Epithelial cell of prostate (primary cell): ENCODE measurements at regions not wholly inside any gene's neighbourhood (a gene's known extent, or its start where the extent isn't known, plus 50 kb on each side); places are given as distances from the start of the nearest gene placed in this dataset.

Experiments used
- DNase-seq: peaks from one replicate; pipeline ENCODE4 v3.0.0-alpha.2; 2011; ENCODE audit warnings: low read depth, low spot score
- H3K27ac ChIP-seq: fragments of 450-650 bp; 2 replicates; pipeline ENCODE4 v1.5.1; 2017; ENCODE audit warnings: mild to moderate bottlenecking

GRCh38 chr18:75530566-75531211, 103.2 kb upstream of the SMIM21 start:
- DNase-seq, result no peak
- no peak overlapping the region for H3K27ac ChIP-seq

GRCh38 chr18:75530118-75530517, 102.6 kb upstream of the SMIM21 start:
- no peak for DNase-seq
- no peak overlapping the region for H3K27ac ChIP-seq

GRCh38 chr18:75529394-75529793, 101.9 kb upstream of the SMIM21 start:
- no peak for DNase-seq
- H3K27ac ChIP-seq, result no peak overlapping the region

GRCh38 chr18:75527848-75528685, 100.6 kb upstream of the SMIM21 start:
- no peak overlapping the region for H3K27ac ChIP-seq
- no peak for DNase-seq

- DNase-seq, result no peak
- no peak overlapping the region for H3K27ac ChIP-seq
These were observed 98.5 kb upstream of the SMIM21 start for GRCh38 chr18:75526038-75526437.

- DNase-seq, result no peak
- H3K27ac ChIP-seq, result no peak overlapping the region
These were observed 97.8 kb upstream of the SMIM21 start for GRCh38 chr18:75525331-75525730.

GRCh38 chr18:75524841-75525240, 97.3 kb upstream of the SMIM21 start:
- no peak for DNase-seq

GRCh38 chr18:75524181-75524580, 96.7 kb upstream of the SMIM21 start:
- no peak overlapping the region for H3K27ac ChIP-seq
- no peak for DNase-seq

More at GRCh38 chr18:75524841-75525240, 97.3 kb upstream of the SMIM21 start:
- no peak overlapping the region for H3K27ac ChIP-seq

GRCh38 chr18:75521816-75522215, 94.3 kb upstream of the SMIM21 start:
- H3K27ac ChIP-seq, result no peak overlapping the region
- DNase-seq, result no peak

GRCh38 chr18:75518007-75518406, 90.5 kb upstream of the SMIM21 start:
- no peak for DNase-seq
- no peak overlapping the region for H3K27ac ChIP-seq

- no peak overlapping the region for H3K27ac ChIP-seq
- DNase-seq, result no peak
These were observed 89.8 kb upstream of the SMIM21 start for GRCh38 chr18:75517286-75517685.

GRCh38 chr18:75507636-75508035, 80.1 kb upstream of the SMIM21 start:
- DNase-seq, result no peak
- no peak overlapping the region for H3K27ac ChIP-seq

GRCh38 chr18:75506913-75507312, 79.4 kb upstream of the SMIM21 start:
- DNase-seq, result no peak
- no peak overlapping the region for H3K27ac ChIP-seq

- no peak for DNase-seq
- H3K27ac ChIP-seq, result no peak overlapping the region
These were observed 77.0 kb upstream of the SMIM21 start for GRCh38 chr18:75504469-75504868.

GRCh38 chr18:75503615-75504014, 76.1 kb upstream of the SMIM21 start:
- DNase-seq, result no peak
- no peak overlapping the region for H3K27ac ChIP-seq

GRCh38 chr18:75502286-75502685, 74.8 kb upstream of the SMIM21 start:
- DNase-seq, result no peak
- no peak overlapping the region for H3K27ac ChIP-seq

GRCh38 chr18:75500545-75500944, 73.0 kb upstream of the SMIM21 start:
- H3K27ac ChIP-seq, result no peak overlapping the region
- DNase-seq, result no peak

GRCh38 chr18:75497576-75498235, 70.2 kb upstream of the SMIM21 start:
- no peak overlapping the region for H3K27ac ChIP-seq
- no peak for DNase-seq

- DNase-seq, result no peak
- no peak overlapping the region for H3K27ac ChIP-seq
These were observed 68.6 kb upstream of the SMIM21 start for GRCh38 chr18:75496151-75496550.

GRCh38 chr18:75492852-75493251, 65.3 kb upstream of the SMIM21 start:
- H3K27ac ChIP-seq, result no peak overlapping the region
- no peak for DNase-seq

GRCh38 chr18:75491361-75491760, 63.9 kb upstream of the SMIM21 start:
- no peak for DNase-seq
- H3K27ac ChIP-seq, result no peak overlapping the region
